HG02610 (cell line): ENCODE measurements at regions not wholly inside any gene's neighbourhood (a gene's known extent, or its start where the extent isn't known, plus 50 kb on each side); places are given as distances from the start of the nearest gene placed in this dataset.
A peak's percentile ranks its signal among the peaks of the same experiment; 100 is the strongest.

Experiments used
- ATAC-seq: cut with Tn5 transposase; IDR thresholded peaks from one replicate; pipeline ENCODE4 v1.9.1; 2021; ENCODE audit warnings: mild to moderate bottlenecking, moderate library complexity; ENCODE audit not compliant: unreplicated experiment

GRCh38 chr5:8875722-8876121 is 670.2 kb downstream of the SEMA5A start:
- no peak for ATAC-seq

- ATAC-seq, result peak; percentile 68
Measured at GRCh38 chr5:8879248-8879647, 666.6 kb downstream of the SEMA5A start.

GRCh38 chr5:8884029-8884428 is 661.8 kb downstream of the SEMA5A start:
- no peak for ATAC-seq

GRCh38 chr5:8892926-8893325 is 652.9 kb downstream of the SEMA5A start:
- ATAC-seq, result no peak

GRCh38 chr5:8894031-8894430 is 651.8 kb downstream of the SEMA5A start:
- no peak for ATAC-seq

GRCh38 chr5:8895062-8895461 is 650.8 kb downstream of the SEMA5A start:
- ATAC-seq, result no peak

GRCh38 chr5:8895599-8895998 is 650.3 kb downstream of the SEMA5A start:
- no peak for ATAC-seq

GRCh38 chr5:8897316-8897715 is 648.6 kb downstream of the SEMA5A start:
- no peak for ATAC-seq

- no peak for ATAC-seq
Measured at GRCh38 chr5:8905021-8905420, 640.9 kb downstream of the SEMA5A start.

GRCh38 chr5:8906303-8906967 is 639.4 kb downstream of the SEMA5A start:
- ATAC-seq, result no peak

- no peak for ATAC-seq
Measured at GRCh38 chr5:8907168-8907868, 638.6 kb downstream of the SEMA5A start.

- peak; percentile 63 for ATAC-seq
Measured at GRCh38 chr5:8908055-8908683, 637.7 kb downstream of the SEMA5A start.

GRCh38 chr5:8912106-8912505 is 633.8 kb downstream of the SEMA5A start:
- no peak for ATAC-seq

GRCh38 chr5:8913522-8913921 is 632.4 kb downstream of the SEMA5A start:
- no peak for ATAC-seq

- no peak for ATAC-seq
Measured at GRCh38 chr5:8919096-8919495, 626.8 kb downstream of the SEMA5A start.

- ATAC-seq, result no peak
Measured at GRCh38 chr5:8923526-8923925, 622.3 kb downstream of the SEMA5A start.

GRCh38 chr5:8924054-8924793 is 621.7 kb downstream of the SEMA5A start:
- no peak for ATAC-seq

GRCh38 chr5:8930021-8930420 is 615.9 kb downstream of the SEMA5A start:
- ATAC-seq, result no peak

- ATAC-seq, result no peak
Measured at GRCh38 chr5:8934455-8934854, 611.4 kb downstream of the SEMA5A start.

- ATAC-seq, result no peak
Measured at GRCh38 chr5:8940934-8941333, 604.9 kb downstream of the SEMA5A start.

GRCh38 chr5:8943301-8943700 is 602.6 kb downstream of the SEMA5A start:
- no peak for ATAC-seq
